ENCODE measurements at regions not wholly inside any gene's neighbourhood (a gene's known extent, or its start where the extent isn't known, plus 50 kb on each side); places are given as distances from the start of the nearest gene placed in this dataset.
"Not testable (repeated sequence)": the region's sequence is repeated elsewhere in the genome, so short reads cannot be mapped to it uniquely, and the experiment has no call there.

DNA sequence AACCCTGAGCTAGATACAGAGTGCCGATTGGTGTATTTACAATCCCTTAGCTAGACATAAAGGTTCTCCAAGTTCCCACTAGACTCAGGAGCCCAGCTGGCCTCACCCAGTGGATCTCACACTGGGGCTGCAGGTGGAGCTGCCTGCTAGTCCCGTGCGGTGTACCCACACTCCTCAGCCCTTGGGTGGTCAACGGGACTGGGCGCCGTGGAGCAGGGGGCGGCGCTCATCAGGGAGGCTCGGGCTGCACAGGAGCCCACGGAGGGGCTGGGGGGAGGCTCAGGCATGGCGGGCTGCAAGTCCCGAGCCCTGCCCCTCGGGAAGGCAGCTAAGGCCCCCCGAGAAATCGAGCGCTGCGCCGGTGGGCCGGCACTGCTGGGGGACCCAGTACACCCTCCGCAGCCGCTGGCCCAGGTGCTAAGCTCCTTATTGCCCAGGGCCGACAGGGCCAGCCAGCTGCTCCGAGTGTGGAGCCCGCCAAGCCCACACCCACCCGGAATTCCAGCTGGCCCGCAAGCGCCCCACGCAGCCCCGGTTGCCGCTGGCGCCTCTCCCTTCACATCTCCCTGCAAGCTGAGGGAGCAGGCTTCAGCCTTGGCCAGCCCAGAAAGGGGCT is 1717.4 kb downstream of the SLITRK1 start:
- H3K4me1 Mint-ChIP-seq (ENCODE audit: low read depth) = not testable (repeated sequence)

DNA sequence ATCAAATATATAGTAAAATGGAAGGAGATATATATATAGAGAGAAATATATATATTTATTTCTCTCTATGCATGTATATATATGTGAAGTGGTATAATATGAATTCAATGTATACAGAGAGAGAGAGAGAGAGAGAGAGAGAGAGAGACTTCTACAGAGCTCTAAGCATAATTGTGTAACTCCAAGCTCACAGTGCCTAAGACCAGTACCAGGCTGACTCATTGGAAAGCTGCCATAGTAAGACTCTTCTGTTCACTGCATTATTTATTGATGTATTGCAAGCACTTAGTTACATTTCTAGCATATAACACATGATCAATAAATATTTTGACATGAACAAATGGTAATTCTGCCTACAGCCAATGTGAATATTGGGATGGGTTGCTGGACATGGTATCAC is 1734.7 kb downstream of the SLITRK1 start:
- no peak for DNase-seq
- CTCF ChIA-PET = no interaction called here
- H3K27ac Mint-ChIP-seq = no peak overlapping the region
- POLR2A ChIA-PET = no interaction called here
- no peaks in the 10 kb centered on the region for H3K4me1 Mint-ChIP-seq (ENCODE audit: low read depth)
- H3K27me3 Mint-ChIP-seq (ENCODE audit: low read depth) = no peaks in the 10 kb centered on the region
- H3K36me3 Mint-ChIP-seq (ENCODE audit: low read depth) = no peaks in the 10 kb centered on the region
- no peak for ATAC-seq
- peaks cover 4% of the 10 kb centered on the region for H3K9me3 Mint-ChIP-seq (ENCODE audit: insufficient read depth)
- H3K4me3 Mint-ChIP-seq = no peak overlapping the region

More for the DNA sequence above, 1717.4 kb downstream of the SLITRK1 start:
- H3K27me3 Mint-ChIP-seq (ENCODE audit: low read depth); H3K36me3 Mint-ChIP-seq (ENCODE audit: low read depth); DNase-seq; H3K27ac Mint-ChIP-seq; CTCF ChIA-PET; ATAC-seq; H3K4me3 Mint-ChIP-seq; POLR2A ChIA-PET: not testable (repeated sequence)
- H3K9me3 Mint-ChIP-seq (ENCODE audit: insufficient read depth) = peaks cover 38% of the 10 kb centered on the region

DNA sequence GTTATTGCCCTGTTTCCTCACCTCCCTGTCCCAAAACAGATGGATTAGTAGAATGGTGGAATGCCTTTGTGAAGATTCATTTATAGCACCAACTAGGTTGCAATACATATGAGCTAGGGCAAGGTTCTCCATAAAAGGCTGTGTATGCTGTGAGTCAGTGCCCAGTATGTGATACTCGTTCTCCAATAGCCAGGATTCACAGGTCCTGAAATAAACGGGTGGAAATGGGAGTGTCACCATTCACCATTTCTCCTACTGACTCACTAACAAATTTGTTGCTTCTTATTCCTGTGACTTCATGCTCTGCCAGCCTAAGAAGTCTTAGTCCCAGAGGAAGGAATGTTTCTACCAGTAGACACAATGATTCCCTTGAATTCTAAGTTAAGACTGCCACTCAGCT is 1745.4 kb downstream of the SLITRK1 start:
- peaks cover 28% of the 10 kb centered on the region for H3K9me3 Mint-ChIP-seq (ENCODE audit: insufficient read depth)
- no peaks in the 10 kb centered on the region for H3K27me3 Mint-ChIP-seq (ENCODE audit: low read depth)
- H3K4me1 Mint-ChIP-seq (ENCODE audit: low read depth) = no peaks in the 10 kb centered on the region
- ATAC-seq (no peak), DNase-seq (no peak)
- no peak overlapping the region for H3K4me3 Mint-ChIP-seq
- ChIA-PET POLR2A (no interaction called here), CTCF (no interaction called here)
- no peak overlapping the region for H3K27ac Mint-ChIP-seq
- H3K36me3 Mint-ChIP-seq (ENCODE audit: low read depth) = no peaks in the 10 kb centered on the region

DNA sequence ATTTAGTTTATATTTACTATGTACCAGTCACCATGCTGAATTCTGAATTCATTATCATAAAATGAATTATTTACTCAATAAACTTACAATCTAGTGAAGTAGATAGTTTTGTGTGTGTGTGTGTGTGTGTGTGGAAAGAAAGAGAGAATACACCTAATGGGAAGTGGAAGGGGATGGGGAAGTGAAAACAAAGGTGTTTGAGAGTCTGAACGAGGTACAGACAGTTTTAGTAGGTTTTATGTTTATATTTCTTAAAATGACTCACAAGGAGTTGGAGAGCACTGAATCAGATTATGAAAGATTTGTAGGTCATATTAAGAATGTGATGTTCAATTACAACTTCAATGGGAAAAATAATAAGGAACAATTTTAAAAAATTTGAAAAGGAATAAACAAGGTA is 1753.0 kb downstream of the SLITRK1 start:
- no peak for ATAC-seq
- H3K4me1 Mint-ChIP-seq (ENCODE audit: low read depth) = no peaks in the 10 kb centered on the region
- H3K4me3 Mint-ChIP-seq = no peak overlapping the region
- no peak overlapping the region for H3K27ac Mint-ChIP-seq
- no peaks in the 10 kb centered on the region for H3K27me3 Mint-ChIP-seq (ENCODE audit: low read depth)
- H3K36me3 Mint-ChIP-seq (ENCODE audit: low read depth) = no peaks in the 10 kb centered on the region
- CTCF ChIA-PET = no interaction called here
- H3K9me3 Mint-ChIP-seq (ENCODE audit: insufficient read depth) = peaks cover 9% of the 10 kb centered on the region
- DNase-seq = no peak
- POLR2A ChIA-PET = no interaction called here

DNA sequence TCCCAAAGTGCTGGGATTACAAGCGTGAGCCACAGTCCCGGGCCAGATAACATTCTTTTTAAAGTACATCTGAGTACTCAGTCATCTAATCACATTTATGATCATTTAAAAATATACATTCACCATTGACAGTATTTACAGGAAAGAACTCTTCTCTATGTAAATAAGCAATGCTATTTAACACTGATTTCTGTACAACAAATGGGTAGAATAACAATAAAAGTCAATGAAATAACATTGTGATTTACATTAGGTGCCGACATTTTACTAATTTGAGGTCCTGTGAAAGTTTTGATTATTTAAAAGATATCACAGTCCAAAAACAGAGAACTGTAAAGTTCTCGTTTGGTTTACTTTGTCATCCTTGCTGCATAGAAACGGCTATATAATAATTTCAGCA is 1763.7 kb downstream of the SLITRK1 start:
- CTCF ChIA-PET = no interaction called here

DNA sequence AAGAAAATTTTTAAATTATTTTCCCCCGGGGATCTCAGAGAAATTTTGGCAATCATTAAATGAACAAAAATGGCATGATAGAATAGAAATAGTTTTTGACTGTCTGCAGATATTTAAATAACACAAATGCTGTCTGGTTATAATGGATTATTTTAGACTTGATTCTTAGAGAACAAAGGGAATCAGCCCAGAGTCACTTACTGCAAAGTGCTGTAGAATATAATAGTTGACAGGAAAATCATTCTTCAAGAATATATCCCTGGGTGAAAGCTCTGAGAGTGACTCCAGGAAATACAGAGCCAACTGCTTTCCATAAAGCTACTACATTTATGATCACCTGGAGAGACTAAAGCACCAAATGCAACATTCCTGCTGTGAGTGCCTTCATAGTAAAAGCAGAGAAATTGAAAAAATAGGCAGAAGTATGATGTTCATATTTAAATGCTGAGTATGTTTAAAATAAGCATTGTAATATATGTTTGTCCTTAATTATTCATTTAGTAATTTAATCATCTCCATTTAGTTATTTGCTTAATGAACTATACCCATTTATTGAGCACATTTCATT is 1765.8 kb downstream of the SLITRK1 start:
- CTCF ChIA-PET = no interaction called here
- peaks cover 26% of the 10 kb centered on the region for H3K9me3 Mint-ChIP-seq (ENCODE audit: insufficient read depth)
- POLR2A ChIA-PET = no interaction called here

More for the DNA sequence above, 1763.7 kb downstream of the SLITRK1 start:
- Mint-ChIP-seq H3K36me3 (ENCODE audit: low read depth) (no peaks in the 10 kb centered on the region), H3K4me3 (no peak overlapping the region), H3K4me1 (ENCODE audit: low read depth) (no peaks in the 10 kb centered on the region), H3K9me3 (ENCODE audit: insufficient read depth) (peaks cover 26% of the 10 kb centered on the region), H3K27me3 (ENCODE audit: low read depth) (no peaks in the 10 kb centered on the region), H3K27ac (no peak overlapping the region)
- ATAC-seq (no peak), DNase-seq (no peak)
- POLR2A ChIA-PET = no interaction called here

DNA sequence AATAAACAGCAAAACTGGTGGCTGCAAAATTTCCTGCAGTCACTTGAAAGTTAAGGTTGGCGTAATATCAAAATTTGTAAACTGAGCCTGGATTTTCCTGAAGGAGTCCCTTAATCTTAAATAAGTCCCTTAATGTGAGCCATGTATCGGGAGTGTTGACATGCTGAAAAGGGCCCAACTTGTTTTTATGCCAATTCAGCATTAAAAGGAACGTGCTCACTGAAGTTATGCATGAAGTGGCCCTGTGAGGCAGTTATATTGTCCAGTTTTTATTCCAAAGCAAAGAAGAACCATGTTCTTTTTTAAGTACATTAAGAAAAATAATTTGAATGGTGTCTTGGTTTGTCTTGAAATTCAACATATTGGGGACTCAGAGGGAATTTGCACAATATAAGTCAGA is 1766.9 kb downstream of the SLITRK1 start:
- POLR2A ChIA-PET = no interaction called here

More for the DNA sequence above, 1765.8 kb downstream of the SLITRK1 start:
- no peaks in the 10 kb centered on the region for H3K36me3 Mint-ChIP-seq (ENCODE audit: low read depth)
- DNase-seq = no peak
- no peaks in the 10 kb centered on the region for H3K27me3 Mint-ChIP-seq (ENCODE audit: low read depth)
- H3K4me3 Mint-ChIP-seq = no peak overlapping the region
- H3K4me1 Mint-ChIP-seq (ENCODE audit: low read depth) = no peaks in the 10 kb centered on the region
- ATAC-seq = no peak
- H3K27ac Mint-ChIP-seq = no peak overlapping the region

DNA sequence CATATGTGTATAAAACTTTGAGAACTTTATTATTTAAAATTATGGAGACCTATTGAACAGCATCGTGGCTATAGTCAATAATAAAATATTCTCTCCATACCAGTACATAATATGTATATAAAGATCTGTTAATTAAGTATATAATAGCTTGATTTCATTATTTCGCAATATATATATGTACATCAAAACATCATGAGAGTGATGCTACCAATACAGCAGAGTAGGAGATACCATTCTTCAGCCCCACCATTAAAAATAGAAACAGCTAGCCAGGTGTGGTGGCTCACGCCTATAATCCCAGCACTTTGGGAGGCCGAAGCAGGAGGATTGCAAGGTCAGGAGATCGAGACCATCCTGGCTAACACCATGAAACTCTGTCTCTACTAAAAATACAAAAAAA is 1755.3 kb upstream of the SPRY2 start:
- Mint-ChIP-seq H3K4me1 (ENCODE audit: low read depth) (no peaks in the 10 kb centered on the region), H3K36me3 (ENCODE audit: low read depth) (no peaks in the 10 kb centered on the region), H3K27me3 (ENCODE audit: low read depth) (no peaks in the 10 kb centered on the region), H3K9me3 (ENCODE audit: insufficient read depth) (peaks cover 9% of the 10 kb centered on the region), H3K4me3 (no peak overlapping the region), H3K27ac (no peak overlapping the region)
- ATAC-seq (no peak), DNase-seq (no peak)
- POLR2A ChIA-PET = no interaction called here
- CTCF ChIA-PET = interaction anchor here (0.7 kb wide), 1 partner anchor 1057 kb away, joined by 3 read pairs; no protein-coding TSS in a partner anchor

More for the DNA sequence above, 1766.9 kb downstream of the SLITRK1 start:
- CTCF ChIA-PET = no interaction called here
- Mint-ChIP-seq H3K9me3 (ENCODE audit: insufficient read depth) (peaks cover 25% of the 10 kb centered on the region), H3K4me3 (no peak overlapping the region), H3K36me3 (ENCODE audit: low read depth) (no peaks in the 10 kb centered on the region), H3K27me3 (ENCODE audit: low read depth) (no peaks in the 10 kb centered on the region), H3K27ac (no peak overlapping the region), H3K4me1 (ENCODE audit: low read depth) (no peaks in the 10 kb centered on the region)
- no peak for ATAC-seq
- DNase-seq = no peak

DNA sequence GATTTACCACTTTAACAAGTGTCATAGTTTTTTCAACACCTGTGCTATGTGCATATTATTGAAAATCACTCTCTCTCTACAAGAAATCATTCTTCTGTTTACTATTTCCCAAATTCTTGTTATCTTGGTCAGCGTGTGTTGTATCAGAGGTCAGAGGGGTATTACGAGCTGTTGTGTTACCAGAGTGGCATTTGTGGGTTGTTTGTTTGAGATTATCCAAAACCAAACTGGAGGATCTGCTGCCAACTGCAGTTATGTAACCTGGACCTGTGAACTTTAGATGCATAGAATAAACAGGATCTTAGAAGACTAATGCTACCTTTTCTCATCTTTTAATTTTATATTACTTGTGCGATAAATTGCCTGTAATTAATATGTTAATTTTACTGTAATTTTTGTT is 1751.4 kb upstream of the SPRY2 start:
- Mint-ChIP-seq H3K4me3 (no peak overlapping the region), H3K27ac (no peak overlapping the region), H3K4me1 (ENCODE audit: low read depth) (no peaks in the 10 kb centered on the region), H3K9me3 (ENCODE audit: insufficient read depth) (peaks cover 6% of the 10 kb centered on the region), H3K36me3 (ENCODE audit: low read depth) (no peaks in the 10 kb centered on the region), H3K27me3 (ENCODE audit: low read depth) (no peaks in the 10 kb centered on the region)
- DNase-seq (no peak), ATAC-seq (no peak)
- ChIA-PET CTCF (no interaction called here), POLR2A (no interaction called here)

DNA sequence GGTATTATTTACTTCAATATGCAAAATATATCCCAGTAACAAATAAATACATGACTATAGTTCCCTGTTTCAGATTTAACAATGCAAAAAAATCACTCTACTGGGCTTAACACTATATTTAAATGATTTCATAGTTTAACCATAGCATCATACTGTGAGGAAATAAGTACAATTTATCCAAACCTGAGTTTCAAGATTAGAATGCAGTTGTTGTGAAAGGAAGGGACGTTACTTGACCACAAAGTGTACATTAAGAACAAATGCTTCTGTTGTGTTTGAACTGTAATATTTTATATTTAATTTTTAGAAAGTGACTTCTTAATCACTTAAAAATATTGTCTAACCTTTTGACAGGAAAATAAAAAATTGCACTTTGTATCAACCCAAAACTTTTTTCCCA is 1747.9 kb upstream of the SPRY2 start:
- Mint-ChIP-seq H3K9me3 (ENCODE audit: insufficient read depth) (peaks cover 11% of the 10 kb centered on the region), H3K4me3 (no peak overlapping the region), H3K4me1 (ENCODE audit: low read depth) (no peaks in the 10 kb centered on the region), H3K27me3 (ENCODE audit: low read depth) (no peaks in the 10 kb centered on the region), H3K36me3 (ENCODE audit: low read depth) (no peaks in the 10 kb centered on the region), H3K27ac (no peak overlapping the region)
- CTCF ChIA-PET = no interaction called here
- POLR2A ChIA-PET = no interaction called here
- DNase-seq (no peak), ATAC-seq (no peak)

DNA sequence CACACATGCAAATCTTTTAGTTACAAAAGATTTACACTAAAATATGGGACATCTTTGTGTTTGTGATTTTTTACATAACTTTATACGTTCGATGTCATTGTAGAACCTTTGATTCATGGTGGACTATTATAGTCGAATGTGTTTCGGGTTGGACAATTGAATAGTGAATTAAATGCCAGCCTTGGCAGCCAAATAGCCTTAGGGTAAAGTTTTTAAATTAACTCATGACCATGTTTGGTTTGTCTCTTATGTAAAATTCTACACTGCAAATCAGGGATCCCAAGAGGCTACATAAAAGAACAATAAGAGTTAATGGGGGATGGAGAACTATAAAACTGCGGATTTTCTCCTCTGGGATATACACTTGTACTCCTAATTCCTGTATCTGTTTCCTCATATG is 1735.6 kb upstream of the SPRY2 start:
- H3K27me3 Mint-ChIP-seq (ENCODE audit: low read depth) = no peaks in the 10 kb centered on the region
- DNase-seq = no peak

DNA sequence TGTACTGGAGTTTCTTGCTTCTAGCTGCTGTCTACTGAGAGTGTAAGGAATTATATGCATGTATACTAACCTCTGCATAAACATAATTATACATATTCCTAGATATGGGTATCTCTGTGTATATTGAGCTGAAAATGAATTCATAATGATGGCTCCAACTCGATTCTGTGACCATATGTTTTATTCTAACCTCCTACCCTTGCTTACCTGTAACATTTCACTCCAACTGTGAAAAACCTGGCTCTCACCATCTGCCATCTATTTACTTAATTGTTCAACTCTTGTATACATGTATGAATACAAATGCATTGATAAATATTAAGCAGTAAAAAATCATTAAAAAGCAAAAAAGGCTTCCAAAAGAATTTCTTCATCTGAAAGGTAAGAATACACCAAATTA is 1729.5 kb upstream of the SPRY2 start:
- Mint-ChIP-seq H3K27ac (no peak overlapping the region), H3K4me3 (no peak overlapping the region), H3K36me3 (ENCODE audit: low read depth) (no peaks in the 10 kb centered on the region), H3K27me3 (ENCODE audit: low read depth) (no peaks in the 10 kb centered on the region), H3K4me1 (ENCODE audit: low read depth) (no peaks in the 10 kb centered on the region), H3K9me3 (ENCODE audit: insufficient read depth) (peaks cover 15% of the 10 kb centered on the region)
- CTCF ChIA-PET = no interaction called here
- ATAC-seq = no peak
- POLR2A ChIA-PET = no interaction called here
- no peak for DNase-seq

More for the DNA sequence above, 1735.6 kb upstream of the SPRY2 start:
- no peak overlapping the region for H3K4me3 Mint-ChIP-seq
- H3K36me3 Mint-ChIP-seq (ENCODE audit: low read depth) = no peaks in the 10 kb centered on the region
- no peak overlapping the region for H3K27ac Mint-ChIP-seq
- no peak for ATAC-seq
- peaks cover 13% of the 10 kb centered on the region for H3K9me3 Mint-ChIP-seq (ENCODE audit: insufficient read depth)
- H3K4me1 Mint-ChIP-seq (ENCODE audit: low read depth) = no peaks in the 10 kb centered on the region
- ChIA-PET CTCF (no interaction called here), POLR2A (no interaction called here)

DNA sequence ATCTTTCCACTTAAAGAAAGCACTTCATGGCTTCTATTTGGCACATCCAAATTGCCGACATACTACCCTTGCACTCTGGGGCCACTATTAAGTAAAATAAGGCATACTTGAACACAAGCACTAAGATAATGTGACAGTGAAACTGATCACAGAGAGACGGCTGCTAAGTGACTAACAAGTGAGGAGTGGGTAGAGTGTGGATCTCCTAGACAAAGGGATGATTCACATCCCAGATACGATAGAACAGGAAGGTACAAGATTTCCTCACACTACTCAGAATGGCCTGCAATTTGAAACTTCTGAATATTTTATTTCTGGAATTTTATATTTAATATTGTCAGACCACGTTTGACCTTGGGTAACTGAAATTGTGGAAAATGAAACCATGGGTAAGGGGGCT is 1721.8 kb upstream of the SPRY2 start:
- POLR2A ChIA-PET = no interaction called here
- Mint-ChIP-seq H3K27ac (no peak overlapping the region), H3K4me1 (ENCODE audit: low read depth) (no peaks in the 10 kb centered on the region), H3K4me3 (no peak overlapping the region), H3K9me3 (ENCODE audit: insufficient read depth) (peaks cover 7% of the 10 kb centered on the region), H3K36me3 (ENCODE audit: low read depth) (no peaks in the 10 kb centered on the region), H3K27me3 (ENCODE audit: low read depth) (no peaks in the 10 kb centered on the region)
- ATAC-seq (no peak), DNase-seq (no peak)
- CTCF ChIA-PET = no interaction called here
